Iris pigment epithelial cell (primary cell): ENCODE measurements at regions not wholly inside any gene's neighbourhood (a gene's known extent, or its start where the extent isn't known, plus 50 kb on each side); places are given as distances from the start of the nearest gene placed in this dataset.
A peak's percentile ranks its signal among the peaks of the same experiment; 100 is the strongest.
"Not testable (repeated sequence)": the region's sequence is repeated elsewhere in the genome, so short reads cannot be mapped to it uniquely, and the experiment has no call there.

ENCODE experiments used
- DNase-seq: peaks from one replicate; pipeline ENCODE4 v3.0.0-alpha.2; 2011; ENCODE audit warnings: low read depth

DNA sequence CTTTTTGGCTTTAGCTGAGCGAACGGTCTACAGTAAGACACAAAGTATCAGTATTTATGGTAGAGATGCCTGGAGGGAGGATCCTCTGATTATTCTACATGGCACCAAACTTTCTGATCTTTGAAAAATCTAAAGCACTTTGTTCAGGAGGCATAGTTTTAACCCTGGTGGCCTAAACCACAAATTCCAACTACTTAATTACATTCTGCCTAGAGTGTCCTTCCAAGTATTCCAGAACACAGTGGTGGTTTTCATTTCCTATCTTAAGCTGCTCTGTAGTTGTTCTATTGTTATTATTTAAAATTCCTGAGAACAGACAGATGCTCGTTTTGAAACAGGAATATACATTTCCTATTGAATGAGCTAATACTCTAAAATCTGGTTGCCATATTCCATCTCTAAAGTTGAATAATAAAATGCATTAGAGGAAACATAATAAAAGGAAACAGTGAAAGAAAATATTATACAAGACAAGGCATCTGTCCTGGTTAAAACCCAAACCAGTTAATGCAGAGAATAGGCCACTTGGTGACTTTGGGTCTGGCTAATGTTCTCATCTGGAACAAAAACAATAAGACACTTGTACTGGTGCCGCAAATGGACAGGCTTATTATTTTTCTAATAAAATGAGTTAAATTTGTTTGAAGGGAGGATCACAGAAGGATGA is 657.4 kb downstream of the SPRY1 start:
- peak; percentile 73 for DNase-seq

DNA sequence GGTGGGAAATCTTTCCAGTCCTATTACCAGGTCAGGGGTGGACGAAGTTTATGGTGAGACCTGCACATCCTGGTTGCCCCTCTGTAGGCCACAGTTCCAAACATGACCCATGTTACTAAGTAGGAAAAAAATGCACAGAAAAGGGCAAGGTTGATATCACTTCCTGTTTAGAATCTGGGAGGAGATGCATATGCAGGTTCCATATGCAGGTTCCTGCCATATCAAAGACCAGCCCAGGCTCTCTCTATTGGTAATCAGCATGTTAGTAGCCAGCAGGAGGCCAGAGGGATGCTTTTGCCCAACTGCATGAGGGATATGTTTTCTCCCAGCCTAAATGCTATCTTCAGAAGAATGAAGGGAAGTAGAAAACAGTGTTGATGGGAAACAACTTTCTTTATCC is 657.2 kb downstream of the ANKRD50 start:
- DNase-seq = no peak

DNA sequence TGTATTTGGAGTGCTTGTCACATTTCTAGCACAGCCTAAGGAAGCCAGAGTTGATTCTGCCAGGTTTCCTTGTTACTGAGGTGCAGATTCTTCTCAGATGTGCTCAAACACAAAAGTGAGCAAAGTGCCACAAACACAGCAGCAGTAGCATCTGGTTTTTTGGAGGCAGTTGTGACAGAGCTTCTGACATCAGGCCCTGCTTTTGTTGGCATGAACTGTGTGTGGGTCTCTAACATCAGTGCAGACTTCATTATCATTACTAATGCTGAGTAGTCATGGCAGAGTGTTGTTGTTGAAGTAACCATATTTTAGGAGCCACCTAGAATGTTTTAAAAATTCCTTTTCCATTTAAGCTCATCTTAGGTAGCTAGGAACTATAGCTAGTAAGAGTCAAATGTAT is 656.6 kb downstream of the ANKRD50 start:
- no peak for DNase-seq

DNA sequence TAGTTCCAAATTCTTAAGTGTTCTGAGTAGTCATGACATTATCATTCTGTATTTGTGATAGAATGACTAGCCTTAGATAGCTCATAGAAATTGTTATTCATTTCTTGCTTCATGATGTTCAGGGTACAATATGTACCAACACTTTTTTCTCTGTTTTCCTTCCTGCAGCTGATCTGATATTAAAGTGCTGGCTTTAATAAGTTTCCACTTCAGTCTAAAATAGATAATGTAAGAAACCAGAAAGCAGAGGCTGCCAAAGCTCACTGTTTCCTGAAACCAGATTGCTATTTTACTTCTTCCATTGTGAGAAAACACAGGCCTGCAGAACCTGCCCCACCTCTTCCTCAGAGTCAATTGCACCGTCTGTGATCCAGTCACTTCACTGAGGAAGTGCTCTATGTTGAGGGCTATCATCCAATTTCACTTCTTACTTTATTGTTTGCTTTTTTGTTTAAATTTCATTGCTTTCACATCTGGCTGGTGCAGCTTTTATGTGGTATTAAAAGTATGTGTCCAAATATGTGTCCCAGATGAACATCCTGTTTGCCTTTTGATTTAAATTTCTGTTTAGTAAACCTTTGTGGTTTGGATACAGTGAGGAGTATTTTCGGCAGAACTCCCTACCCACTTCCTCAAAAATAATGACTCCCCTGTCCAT is 652.1 kb downstream of the ANKRD50 start:
- peak; percentile 79 for DNase-seq

DNA sequence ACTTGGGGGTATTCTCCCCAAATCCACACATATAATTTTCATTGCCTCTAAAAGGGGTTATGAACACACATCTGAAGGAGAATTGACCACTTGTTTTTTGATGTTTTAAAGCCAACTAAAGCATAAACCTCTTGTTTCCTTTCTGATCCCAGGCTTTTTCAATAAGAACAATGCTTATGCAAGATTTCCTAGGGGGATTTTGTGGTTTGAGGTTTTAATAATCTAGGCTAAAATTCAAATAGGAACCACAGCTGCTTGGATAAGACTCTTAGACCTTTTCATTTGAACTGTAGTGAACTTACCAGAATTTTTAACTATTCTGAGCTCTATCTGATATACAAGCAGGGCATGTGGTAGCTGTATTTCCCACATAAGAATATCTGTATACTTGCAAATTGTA is 651.1 kb downstream of the ANKRD50 start:
- peak; percentile 84 for DNase-seq

DNA sequence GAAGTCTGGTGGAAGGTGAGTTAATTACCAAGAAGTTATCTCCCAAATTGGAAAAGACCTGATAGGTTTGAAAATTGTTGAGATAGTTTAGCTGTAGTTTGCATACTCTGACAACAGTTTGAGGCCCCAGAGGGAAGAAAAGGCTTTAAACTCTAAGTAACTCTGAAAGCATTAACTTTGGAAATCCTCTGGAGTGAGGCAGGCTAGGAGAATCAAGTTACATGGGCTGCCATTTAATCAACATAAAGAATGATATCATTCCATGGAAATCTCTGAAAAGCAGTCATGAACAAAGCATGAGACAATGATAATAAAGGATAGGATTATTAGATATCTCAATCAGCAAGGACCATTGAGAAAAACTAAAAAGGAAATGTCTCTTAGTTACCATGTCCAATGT is 647.1 kb downstream of the ANKRD50 start:
- no peak for DNase-seq

DNA sequence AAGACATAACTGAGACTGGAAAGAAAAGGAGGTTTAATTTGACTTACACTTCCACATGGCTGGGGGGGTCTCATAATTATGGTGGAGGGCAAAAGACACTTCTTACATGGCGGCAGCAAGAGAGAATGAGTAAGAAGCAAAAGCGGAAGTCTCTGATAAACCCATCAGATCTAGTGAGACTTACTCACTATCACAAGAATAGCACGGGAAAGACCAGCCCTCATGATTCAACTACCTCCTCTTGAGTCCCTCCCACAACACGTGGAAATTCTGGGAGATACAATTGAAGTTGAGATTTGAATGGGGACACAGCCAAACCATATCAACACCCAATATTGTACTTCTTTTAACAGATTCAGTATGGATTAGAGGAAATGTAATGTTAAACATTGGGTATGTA is 646.6 kb downstream of the ANKRD50 start:
- DNase-seq = no peak

DNA sequence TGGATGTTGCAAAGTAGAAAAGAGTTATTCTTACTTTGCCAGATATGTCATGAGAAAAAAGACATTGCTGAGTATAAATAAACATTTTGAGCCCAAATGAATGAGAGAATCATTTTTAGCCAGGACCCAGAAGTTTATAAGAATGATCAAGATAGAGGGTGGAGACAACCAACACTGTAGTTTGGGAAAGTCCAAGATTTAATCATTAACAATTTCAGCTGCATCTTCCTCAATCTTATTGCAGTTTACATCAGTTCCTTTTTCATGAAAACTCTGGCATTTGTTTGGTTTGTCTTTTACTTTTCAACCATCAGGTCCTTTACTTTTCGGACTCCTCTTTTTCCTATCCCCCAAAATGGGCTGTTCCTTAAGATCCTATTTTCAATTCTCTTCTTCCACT is 645.9 kb downstream of the ANKRD50 start:
- DNase-seq = no peak

DNA sequence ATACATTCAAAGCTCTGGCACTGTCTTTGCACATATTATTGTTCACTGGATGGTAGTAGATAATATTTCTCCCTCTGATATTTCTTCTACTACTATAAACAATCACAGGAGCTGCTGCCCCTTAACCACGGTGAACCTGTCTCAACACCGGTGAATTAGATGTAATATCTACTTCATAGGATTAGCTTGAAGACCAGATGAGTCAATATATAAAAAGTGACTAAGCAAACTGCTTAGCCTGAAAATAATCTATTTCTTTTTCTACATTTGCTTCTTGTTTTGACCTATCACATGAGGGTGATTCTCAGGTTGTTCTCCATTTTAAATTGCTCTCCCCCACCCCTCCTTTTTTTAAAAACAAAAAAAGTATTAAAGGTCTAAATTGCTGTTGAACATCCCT is 645.5 kb downstream of the ANKRD50 start:
- DNase-seq = peak; percentile 47

DNA sequence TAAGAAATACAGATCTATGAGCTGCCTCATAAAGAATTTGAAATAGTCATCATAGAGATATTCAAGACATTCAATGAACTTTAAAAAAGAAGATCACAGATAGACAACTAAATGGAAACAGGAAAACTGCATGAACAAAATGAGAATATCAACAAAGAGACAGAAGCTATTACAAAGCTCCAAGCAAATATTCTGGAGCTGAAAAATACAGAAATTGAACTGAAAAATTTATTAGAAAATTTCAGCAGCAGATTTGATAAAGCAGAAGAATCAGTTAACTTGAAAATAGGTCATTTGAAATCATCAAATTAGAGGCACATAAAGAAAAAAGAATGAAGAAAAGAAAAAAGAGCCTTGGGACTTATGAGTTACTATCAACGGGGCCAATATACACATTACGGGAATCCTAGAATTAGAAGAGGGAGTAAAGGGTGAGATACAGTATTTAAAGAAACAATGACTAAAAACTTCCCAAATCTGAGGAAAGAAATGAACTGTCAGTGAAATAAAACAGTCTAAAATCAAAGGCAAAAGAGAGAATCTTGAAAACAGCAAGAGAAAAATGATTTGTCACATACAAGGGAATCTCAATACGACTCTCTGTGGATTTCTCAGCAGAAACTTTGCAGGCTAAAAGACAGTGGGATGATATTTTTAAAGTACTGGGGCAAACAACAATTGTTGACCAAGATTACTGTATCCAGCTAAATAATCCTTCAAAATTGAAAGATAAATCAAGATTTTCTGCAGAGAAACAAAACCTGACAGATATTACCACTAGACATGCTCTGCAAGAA is 641.6 kb downstream of the ANKRD50 start:
- peak; percentile 32 for DNase-seq

DNA sequence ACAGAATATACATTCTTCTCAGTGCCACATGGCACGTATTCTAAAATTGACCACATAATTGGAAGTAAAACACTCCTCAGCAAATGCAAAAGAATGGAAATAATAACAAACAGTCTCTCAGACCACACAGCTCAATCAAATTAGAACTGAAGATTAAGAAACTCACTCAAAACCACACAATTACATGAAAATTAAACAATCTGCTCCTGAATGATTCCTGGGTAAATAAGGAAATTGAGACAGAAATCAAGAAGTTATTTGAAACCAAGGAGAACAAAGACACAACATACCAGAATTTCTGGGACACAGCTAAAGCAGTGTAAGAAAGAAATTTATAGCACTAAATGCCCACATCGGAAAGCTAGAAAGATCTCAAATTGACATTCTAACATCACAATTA is 637.3 kb downstream of the ANKRD50 start:
- DNase-seq = not testable (repeated sequence)

DNA sequence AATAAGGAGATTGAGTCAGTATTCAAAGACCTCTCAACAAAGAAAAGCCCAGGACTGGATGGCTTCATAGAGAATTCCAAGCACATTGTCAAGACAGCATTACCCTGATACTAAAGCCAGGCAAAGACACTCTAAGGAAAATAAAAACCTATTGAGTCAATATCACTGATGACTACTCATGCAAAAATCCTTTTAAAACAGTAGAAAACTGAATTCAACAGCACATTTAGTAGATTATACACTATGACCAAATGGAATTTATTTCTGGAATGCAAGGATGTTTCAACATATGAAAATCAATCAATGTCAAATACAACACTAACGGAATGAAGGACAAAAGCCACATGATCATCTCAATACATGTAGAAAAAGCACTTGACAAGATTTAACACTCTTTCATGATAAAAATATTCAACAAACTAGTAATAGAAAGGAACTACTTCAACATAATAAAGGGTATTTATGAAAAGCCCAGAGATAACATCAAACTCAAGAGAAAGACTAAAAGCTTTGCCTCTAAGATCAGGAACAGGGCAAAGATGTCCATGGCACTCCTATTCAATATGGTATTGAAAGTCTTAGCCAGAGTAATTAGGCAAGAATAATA is 633.3 kb downstream of the ANKRD50 start:
- DNase-seq = peak; percentile 75

DNA sequence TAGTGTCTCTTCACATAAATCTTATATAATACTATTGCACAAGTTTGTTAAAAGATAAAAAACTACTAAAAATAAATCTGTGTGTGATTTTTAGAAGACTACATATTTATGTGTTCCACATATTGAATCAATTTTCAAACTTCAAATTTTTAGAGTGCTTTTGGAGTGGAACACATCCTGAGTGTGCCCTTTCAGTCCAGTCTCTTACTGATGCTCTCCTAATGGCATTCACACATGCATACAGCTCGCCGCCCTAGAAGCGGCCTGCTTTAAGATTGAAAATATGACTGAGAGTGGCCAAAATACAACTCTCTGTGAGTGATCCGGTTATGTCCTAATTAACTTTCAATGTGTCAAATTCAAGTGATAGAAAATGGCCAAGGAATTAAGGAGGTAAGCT is 628.8 kb downstream of the ANKRD50 start:
- no peak for DNase-seq

DNA sequence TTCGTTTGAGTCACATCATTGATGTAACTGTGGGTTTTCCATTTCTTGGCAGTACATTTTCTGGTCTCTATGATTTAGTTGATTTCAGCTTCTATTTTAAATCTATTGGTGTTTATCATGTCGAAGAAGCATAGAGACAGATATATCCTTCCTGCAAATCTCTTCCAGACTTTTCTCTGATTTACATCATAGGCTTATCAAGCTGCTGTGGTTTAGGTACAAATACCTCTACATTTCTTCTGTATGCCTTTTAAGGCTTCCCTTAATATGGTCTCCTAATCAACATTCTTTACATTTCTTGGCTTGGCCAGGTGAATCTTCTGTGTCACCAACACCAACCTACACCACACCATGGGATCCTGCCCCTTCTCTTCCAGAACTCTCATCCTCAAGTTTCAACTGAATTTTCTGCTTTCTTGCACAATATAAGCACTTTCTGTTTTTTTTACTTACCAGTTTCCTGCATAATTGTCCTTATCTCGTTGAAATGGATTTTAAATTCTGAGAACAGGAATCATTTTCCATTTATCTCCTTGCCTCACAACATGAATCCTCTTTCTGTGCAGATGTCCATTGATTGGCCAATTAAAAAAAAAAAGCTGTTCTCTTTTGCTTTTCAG is 626.9 kb downstream of the ANKRD50 start:
- peak; percentile 67 for DNase-seq

DNA sequence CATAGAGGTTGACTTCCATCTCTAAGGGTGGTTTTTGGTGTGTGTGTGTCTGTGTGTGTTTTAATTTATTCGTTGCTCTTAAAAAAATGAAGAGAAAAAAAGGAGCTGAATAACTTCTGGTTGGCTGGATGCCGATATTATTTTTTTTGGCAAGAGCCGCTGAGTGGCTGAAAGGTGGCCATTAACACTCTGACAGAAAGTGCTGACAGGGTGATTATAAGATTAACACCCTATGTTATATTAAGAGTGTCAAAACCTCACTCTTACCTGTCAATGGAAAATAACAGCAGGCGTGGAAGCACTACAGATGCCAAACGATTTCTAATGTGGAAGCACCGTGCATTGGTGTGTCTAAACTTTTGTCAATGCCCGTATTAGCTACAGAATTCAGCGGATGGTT is 622.5 kb downstream of the ANKRD50 start:
- no peak for DNase-seq

DNA sequence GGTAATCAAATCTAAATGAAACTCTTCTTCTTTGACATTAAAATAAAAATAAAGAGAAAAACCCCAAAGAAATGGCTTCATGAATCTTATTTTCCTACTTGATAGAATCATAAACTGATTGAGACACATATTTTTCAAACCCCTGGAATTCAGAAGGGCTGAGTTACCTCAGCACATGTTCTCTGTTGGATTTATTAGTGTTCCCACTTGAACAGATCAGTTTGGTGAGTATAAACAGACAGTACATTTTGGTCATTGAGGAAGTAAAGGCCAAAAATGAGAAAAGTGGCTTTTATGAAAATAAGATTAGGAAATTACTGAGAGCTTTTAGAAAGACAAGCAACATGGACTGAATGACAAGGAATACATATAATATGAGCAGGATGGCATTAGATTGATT is 620.4 kb downstream of the ANKRD50 start:
- no peak for DNase-seq

DNA sequence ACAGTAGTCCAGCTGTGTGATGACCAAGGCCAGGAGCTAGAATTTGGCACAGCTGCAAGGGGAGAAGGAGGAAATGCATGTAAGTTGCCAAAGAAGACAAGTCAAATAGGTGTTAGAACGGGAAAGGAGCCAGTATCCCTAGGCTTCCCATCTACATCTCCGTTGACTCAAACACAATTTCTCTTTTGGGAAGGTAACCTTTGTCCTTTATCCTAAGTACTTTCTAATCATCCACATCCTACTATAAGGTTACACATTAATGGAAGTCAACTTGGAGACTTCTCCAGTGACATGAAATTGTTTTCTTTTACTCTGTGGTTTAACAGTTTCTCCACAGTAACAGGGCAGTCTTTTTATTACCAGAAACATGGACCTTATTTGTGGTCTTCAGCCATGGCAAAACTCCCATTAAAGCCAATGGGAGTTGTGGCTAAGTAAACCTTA is 620.0 kb downstream of the ANKRD50 start:
- DNase-seq = no peak

DNA sequence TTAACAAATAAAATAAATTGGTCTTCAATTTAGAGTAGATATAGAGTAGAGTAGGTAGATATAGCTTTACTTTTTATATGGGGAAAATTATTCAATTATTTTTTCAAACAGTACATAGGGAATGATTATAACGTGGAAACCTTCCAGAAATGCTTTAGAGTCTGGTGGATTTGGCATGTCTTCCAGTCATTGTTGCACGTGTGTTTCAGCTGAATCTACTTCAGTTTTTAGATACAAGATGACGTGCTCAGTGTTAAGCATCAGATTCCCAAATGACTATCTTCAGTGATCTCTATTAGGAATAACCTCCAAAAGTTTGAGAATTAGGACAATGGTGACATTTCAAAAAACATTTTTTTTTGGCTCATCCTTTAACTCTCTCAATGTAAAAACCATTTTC is 616.9 kb downstream of the ANKRD50 start:
- no peak for DNase-seq

DNA sequence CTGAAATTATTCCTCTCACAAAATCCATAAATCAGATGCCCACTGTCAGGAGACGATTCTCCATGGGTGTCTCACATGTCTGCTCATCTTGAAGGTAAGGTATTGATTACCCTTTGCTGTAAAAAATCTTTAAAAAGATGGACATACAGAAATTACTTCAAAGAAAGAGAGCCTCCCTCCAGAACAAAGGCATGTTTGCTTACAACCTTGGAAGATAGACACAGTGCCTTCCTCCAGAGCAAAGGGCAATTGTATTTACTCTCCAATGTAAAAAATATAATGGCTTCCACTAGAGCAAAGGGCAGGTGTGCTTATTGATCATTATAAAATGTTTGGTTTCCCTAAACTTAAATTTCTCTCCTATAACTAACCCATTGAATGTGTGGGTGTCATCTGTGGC is 616.2 kb downstream of the ANKRD50 start:
- no peak for DNase-seq

DNA sequence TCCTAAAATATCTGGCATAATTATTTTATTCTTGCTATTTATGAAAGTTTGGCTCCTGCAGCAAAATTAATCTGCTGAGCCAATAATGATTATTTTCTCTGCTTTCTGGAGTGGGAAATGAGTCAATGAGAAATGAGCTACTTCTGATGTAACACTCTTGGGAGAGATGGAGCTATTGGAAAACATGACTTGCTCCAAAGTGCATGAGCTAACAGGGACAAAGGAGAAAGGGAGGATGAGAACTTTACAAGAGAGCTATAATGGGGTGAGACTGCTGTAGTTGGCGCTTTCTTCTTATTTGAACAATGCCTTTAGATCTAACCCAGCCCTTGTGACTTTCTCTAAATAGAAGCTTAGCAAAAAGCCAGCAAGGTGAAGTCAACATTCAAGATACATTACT is 615.1 kb downstream of the ANKRD50 start:
- DNase-seq = no peak

DNA sequence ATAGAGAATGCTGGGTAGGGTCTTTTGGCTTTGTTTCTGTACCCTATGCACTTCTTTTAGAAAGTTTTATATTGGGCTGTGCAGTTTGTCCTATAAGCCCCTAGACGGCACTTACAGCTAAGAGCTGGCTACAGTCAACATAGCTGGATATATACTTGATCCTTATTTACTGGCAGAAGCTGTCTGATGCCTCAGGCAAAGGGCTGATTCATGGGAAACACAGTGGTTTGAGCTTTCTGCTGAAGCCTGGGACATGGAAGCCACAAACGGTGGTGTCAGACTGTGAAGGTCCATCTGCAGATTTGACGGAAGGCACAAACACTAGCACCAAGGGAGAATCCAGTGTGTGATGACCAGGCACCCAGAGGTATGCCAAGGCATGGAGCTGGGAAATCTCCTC is 608.4 kb downstream of the ANKRD50 start:
- peak; percentile 55 for DNase-seq

DNA sequence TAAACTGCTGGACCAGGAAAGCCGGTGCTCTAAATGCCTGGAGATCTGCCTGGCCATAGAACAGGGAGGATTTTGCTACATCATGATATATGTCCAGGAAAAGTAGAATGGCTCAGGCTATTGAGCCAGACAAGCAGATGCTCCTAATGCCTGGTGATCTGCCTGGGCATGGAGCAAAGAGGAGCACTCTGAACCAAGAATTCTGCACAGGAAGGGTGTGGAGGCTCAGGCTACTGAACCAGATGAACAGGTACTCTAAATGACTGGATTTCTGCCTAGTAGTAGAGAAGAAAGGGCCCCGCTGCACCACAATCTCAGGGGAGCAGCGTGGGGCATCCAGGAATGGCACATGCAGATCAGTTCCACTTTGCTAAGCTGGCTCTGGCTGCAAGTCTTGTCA is 607.9 kb downstream of the ANKRD50 start:
- no peak for DNase-seq
